NCI-H82 treated with DMSO at 0.1 percent for 48 hours (cell line): ENCODE measurements at regions not wholly inside any gene's neighbourhood (a gene's known extent, or its start where the extent isn't known, plus 50 kb on each side); places are given as distances from the start of the nearest gene placed in this dataset.
A peak's percentile ranks its signal among the peaks of the same experiment; 100 is the strongest.
"Not testable (repeated sequence)": the region's sequence is repeated elsewhere in the genome, so short reads cannot be mapped to it uniquely, and the experiment has no call there.

Experiments used
- DNase-seq: peaks from one replicate; lab custom pipeline; 2025; ENCODE audit not compliant: unreplicated experiment; lab: John Stamatoyannopoulos, UW

GRCh38 chr10:61059636-61060035 is 115.7 kb upstream of the RHOBTB1 start:
- DNase-seq: no peak

- peak; percentile 48 for DNase-seq
Measured at GRCh38 chr10:61052469-61053205, 108.7 kb upstream of the RHOBTB1 start.

- DNase-seq: no peak
Measured at GRCh38 chr10:61051344-61051743, 107.4 kb upstream of the RHOBTB1 start.

- no peak for DNase-seq
Measured at GRCh38 chr10:61050120-61050745, 106.2 kb upstream of the RHOBTB1 start.

GRCh38 chr10:61049386-61049785 is 105.4 kb upstream of the RHOBTB1 start:
- no peak for DNase-seq

GRCh38 chr10:61047788-61048560 is 104.0 kb upstream of the RHOBTB1 start:
- DNase-seq: no peak

- no peak for DNase-seq
Measured at GRCh38 chr10:61047081-61047480, 103.1 kb upstream of the RHOBTB1 start.

- not testable (repeated sequence) for DNase-seq
Measured at GRCh38 chr10:61045480-61045879, 101.5 kb upstream of the RHOBTB1 start.

GRCh38 chr10:61042533-61042932 is 98.5 kb upstream of the RHOBTB1 start:
- DNase-seq: no peak

- no peak for DNase-seq
Measured at GRCh38 chr10:61040399-61041016, 96.5 kb upstream of the RHOBTB1 start.

- DNase-seq: no peak
Measured at GRCh38 chr10:61039868-61040267, 95.9 kb upstream of the RHOBTB1 start.

- DNase-seq: not testable (repeated sequence)
Measured at GRCh38 chr10:61037261-61037830, 93.4 kb upstream of the RHOBTB1 start.

GRCh38 chr10:61036148-61036547 is 92.2 kb upstream of the RHOBTB1 start:
- not testable (repeated sequence) for DNase-seq

GRCh38 chr10:61031341-61031740 is 87.4 kb upstream of the RHOBTB1 start:
- no peak for DNase-seq

GRCh38 chr10:61029411-61029810 is 85.4 kb upstream of the RHOBTB1 start:
- no peak for DNase-seq

GRCh38 chr10:61028861-61029361 is 84.9 kb upstream of the RHOBTB1 start:
- DNase-seq: no peak

- DNase-seq: peak; percentile 6
Measured at GRCh38 chr10:61024856-61025201, 80.8 kb upstream of the RHOBTB1 start.

GRCh38 chr10:61024151-61024855 is 80.3 kb upstream of the RHOBTB1 start:
- DNase-seq: no peak

- no peak for DNase-seq
Measured at GRCh38 chr10:61023053-61023452, 79.1 kb upstream of the RHOBTB1 start.

- no peak for DNase-seq
Measured at GRCh38 chr10:61021926-61022325, 77.9 kb upstream of the RHOBTB1 start.
